Esophagus squamous epithelium (tissue), 4 donors: ENCODE measurements at regions not wholly inside any gene's neighbourhood (a gene's known extent, or its start where the extent isn't known, plus 50 kb on each side); places are given as distances from the start of the nearest gene placed in this dataset.

Experiments
- POLR2A ChIP-seq, 4 donors: fragments of 450-650 bp; IDR thresholded peaks; one replicate each; pipeline ENCODE4 v1.6.1; 2017; ENCODE audit warnings: antibody characterized with exemption in 4 of 4, mild to moderate bottlenecking in 4 of 4, moderate library complexity in 3 of 4
- TF ChIP-seq, protein P1 (sequence below), 6 experiments: fragments of 450-650 bp in 4 of 6; fragments of 200-600 bp in 2 of 6; sonication (generic) in 2 of 6; IDR thresholded peaks; one replicate each; pipeline ENCODE4 v1.5.1; 2016 to 2019; ENCODE audit warnings: antibody characterized with exemption in 6 of 6, mild to moderate bottlenecking in 4 of 6, moderate library complexity in 4 of 6

DNA sequence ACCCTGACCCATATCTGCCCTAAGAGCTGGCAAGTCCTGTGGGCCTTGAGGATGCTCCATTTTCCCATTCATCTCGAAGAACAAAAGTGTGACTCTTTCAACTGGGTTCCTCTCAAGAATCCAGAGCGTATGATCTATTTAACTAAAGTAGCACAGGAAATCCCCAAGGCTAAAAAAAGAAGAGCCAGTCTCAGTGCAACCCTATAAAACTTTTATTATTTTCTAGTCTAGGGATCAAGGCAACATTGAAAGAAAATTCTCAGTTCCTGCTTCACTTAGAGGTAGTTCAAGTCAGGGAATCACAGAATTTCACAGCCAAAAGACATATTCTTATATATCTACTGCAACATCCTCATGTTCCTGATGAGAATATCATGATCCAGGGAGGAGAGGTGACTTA lies 51.6 kb upstream of the GRM7 start:
- TF ChIP-seq POLR2A (IDR thresholded peaks at IDR 0.05), result no peak
- TF ChIP-seq, protein P1, sequence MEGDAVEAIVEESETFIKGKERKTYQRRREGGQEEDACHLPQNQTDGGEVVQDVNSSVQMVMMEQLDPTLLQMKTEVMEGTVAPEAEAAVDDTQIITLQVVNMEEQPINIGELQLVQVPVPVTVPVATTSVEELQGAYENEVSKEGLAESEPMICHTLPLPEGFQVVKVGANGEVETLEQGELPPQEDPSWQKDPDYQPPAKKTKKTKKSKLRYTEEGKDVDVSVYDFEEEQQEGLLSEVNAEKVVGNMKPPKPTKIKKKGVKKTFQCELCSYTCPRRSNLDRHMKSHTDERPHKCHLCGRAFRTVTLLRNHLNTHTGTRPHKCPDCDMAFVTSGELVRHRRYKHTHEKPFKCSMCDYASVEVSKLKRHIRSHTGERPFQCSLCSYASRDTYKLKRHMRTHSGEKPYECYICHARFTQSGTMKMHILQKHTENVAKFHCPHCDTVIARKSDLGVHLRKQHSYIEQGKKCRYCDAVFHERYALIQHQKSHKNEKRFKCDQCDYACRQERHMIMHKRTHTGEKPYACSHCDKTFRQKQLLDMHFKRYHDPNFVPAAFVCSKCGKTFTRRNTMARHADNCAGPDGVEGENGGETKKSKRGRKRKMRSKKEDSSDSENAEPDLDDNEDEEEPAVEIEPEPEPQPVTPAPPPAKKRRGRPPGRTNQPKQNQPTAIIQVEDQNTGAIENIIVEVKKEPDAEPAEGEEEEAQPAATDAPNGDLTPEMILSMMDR (IDR thresholded peaks at IDR 0.05), result no peak
